ENCODE measurements at regions not wholly inside any gene's neighbourhood (a gene's known extent, or its start where the extent isn't known, plus 50 kb on each side); places are given as distances from the start of the nearest gene placed in this dataset.

DNA sequence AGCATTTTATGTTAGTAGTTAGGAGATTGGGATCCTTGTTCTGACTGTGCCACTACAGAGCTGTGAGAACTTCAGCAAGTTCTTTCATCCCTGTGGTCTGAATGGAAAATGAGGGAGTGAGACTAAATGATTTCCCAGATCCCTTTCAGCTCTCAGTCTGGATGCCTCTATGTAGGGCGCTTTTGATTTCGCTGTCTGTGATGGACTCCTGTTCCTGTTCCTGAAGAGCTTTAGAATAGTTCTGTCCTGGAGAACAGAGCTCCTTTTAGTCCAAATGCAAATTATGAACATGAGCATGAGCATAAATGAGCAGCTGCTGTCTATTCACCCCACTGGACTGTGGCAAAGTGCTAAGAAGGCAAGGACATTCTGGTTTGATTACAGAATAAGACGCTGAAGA lies 61.4 kb upstream of the NT5E start:
- H3K4me3 ChIP-seq (ENCODE audit: insufficient read depth, low read depth, low read length): no peak overlapping the region
- H3K9ac ChIP-seq (ENCODE audit: low read depth, low read length): no peak overlapping the region
- no peak overlapping the region for H3K4ac ChIP-seq (ENCODE audit: low read depth, low read length)
- no peak for DNase-seq
- no peaks in the 10 kb centered on the region for H4K20me1 ChIP-seq (ENCODE audit: insufficient read depth, low read length)
- no peak overlapping the region for H2BK120ac ChIP-seq (ENCODE audit: low read depth, low read length)
- TF ChIP-seq CHD1 (IDR thresholded peaks at IDR 0.05; ENCODE audit: low read depth, low read length) (no peak), FOS (IDR thresholded peaks at IDR 0.05; ENCODE audit: low read depth, low read length) (no peak), MAFK (IDR thresholded peaks at IDR 0.05; ENCODE audit: low read depth, low read length) (no peak), NFE2L2 (IDR thresholded peaks at IDR 0.05; ENCODE audit: low read depth, low read length) (no peak), RFX5 (IDR thresholded peaks at IDR 0.05; ENCODE audit: low read depth, low read length) (no peak), MXI1 (IDR thresholded peaks at IDR 0.05; ENCODE audit: borderline replicate concordance, low read depth, low read length) (no peak), USF2 (IDR thresholded peaks at IDR 0.05; ENCODE audit: low read depth, low read length) (no peak), BHLHE40 (IDR thresholded peaks at IDR 0.05; ENCODE audit: low read depth, low read length) (no peak), MAZ (IDR thresholded peaks at IDR 0.05; ENCODE audit: borderline replicate concordance, low read depth, low read length) (no peak), SMC3 (IDR thresholded peaks at IDR 0.05; ENCODE audit: low read depth, low read length) (no peak), CEBPB (IDR thresholded peaks at IDR 0.05; ENCODE audit: low read depth, low read length) (no peak), RAD21 (IDR thresholded peaks at IDR 0.05; ENCODE audit: low read length) (no peak)
- TF ChIP-seq, protein P1, sequence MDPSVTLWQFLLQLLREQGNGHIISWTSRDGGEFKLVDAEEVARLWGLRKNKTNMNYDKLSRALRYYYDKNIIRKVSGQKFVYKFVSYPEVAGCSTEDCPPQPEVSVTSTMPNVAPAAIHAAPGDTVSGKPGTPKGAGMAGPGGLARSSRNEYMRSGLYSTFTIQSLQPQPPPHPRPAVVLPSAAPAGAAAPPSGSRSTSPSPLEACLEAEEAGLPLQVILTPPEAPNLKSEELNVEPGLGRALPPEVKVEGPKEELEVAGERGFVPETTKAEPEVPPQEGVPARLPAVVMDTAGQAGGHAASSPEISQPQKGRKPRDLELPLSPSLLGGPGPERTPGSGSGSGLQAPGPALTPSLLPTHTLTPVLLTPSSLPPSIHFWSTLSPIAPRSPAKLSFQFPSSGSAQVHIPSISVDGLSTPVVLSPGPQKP (IDR thresholded peaks at IDR 0.05; ENCODE audit: borderline replicate concordance, low read depth, low read length): no peak
- TF ChIP-seq, protein P2, sequence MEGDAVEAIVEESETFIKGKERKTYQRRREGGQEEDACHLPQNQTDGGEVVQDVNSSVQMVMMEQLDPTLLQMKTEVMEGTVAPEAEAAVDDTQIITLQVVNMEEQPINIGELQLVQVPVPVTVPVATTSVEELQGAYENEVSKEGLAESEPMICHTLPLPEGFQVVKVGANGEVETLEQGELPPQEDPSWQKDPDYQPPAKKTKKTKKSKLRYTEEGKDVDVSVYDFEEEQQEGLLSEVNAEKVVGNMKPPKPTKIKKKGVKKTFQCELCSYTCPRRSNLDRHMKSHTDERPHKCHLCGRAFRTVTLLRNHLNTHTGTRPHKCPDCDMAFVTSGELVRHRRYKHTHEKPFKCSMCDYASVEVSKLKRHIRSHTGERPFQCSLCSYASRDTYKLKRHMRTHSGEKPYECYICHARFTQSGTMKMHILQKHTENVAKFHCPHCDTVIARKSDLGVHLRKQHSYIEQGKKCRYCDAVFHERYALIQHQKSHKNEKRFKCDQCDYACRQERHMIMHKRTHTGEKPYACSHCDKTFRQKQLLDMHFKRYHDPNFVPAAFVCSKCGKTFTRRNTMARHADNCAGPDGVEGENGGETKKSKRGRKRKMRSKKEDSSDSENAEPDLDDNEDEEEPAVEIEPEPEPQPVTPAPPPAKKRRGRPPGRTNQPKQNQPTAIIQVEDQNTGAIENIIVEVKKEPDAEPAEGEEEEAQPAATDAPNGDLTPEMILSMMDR (conservative IDR thresholded peaks at IDR 0.05; ENCODE audit: low read depth, low read length): no peak
- peaks cover 8% of the 10 kb centered on the region for H3K4me1 ChIP-seq (ENCODE audit: control insufficient read depth, insufficient read depth, low read length)
- H3K27me3 ChIP-seq (ENCODE audit: control insufficient read depth, insufficient read depth, low read length): no peaks in the 10 kb centered on the region
- H3K36me3 ChIP-seq (ENCODE audit: control insufficient read depth, insufficient read depth, low read length): no peaks in the 10 kb centered on the region
- no peak overlapping the region for H3K23ac ChIP-seq (ENCODE audit: low read depth, low read length)
- BruUV-seq (replicated peaks): no TSS peak
- no peak overlapping the region for H2AK5ac ChIP-seq (ENCODE audit: low read depth, low read length)
- no peak overlapping the region for H2BK15ac ChIP-seq (ENCODE audit: low read depth, low read length)
- peaks cover 3% of the 10 kb centered on the region; the same call in 1 of the 2 replicates for H3K9me1 ChIP-seq (ENCODE audit: insufficient read depth, low read length)
- H3K56ac ChIP-seq (ENCODE audit: extremely low read depth, insufficient read depth, low read length): no peak overlapping the region
- H4K91ac ChIP-seq (ENCODE audit: insufficient read depth, low read depth, low read length): no peak overlapping the region
- no peak overlapping the region for H2AFZ ChIP-seq (replicated peaks; ENCODE audit: low read length, poor library complexity)
- no peak overlapping the region for H4K8ac ChIP-seq (ENCODE audit: low read depth in 2 of 2, low read length in 2 of 2)
- no peak overlapping the region for H2BK5ac ChIP-seq (ENCODE audit: low read depth, low read length, poor library complexity, severe bottlenecking)
- no peak overlapping the region for H3K4me2 ChIP-seq (ENCODE audit: low read depth, low read length)
- dilution Hi-C loops (cut with HindIII; ENCODE audit: low sequenced_read_pairs, unreplicated experiment): no loop called here
- H3K14ac ChIP-seq (replicated peaks; ENCODE audit: low read depth, low read length): no peak overlapping the region
- no peak overlapping the region for H3K27ac ChIP-seq (ENCODE audit: insufficient read depth, low read length)
- H3K18ac ChIP-seq (ENCODE audit: low read depth, low read length): no peak overlapping the region
- no peaks in the 10 kb centered on the region for H3K79me1 ChIP-seq (ENCODE audit: low read depth in 1 of 2, low read length in 2 of 2)
- H2BK20ac ChIP-seq (ENCODE audit: low read depth, low read length): no peak overlapping the region
- no peak for ATAC-seq (ENCODE audit: low read depth)
- in situ Hi-C loops (cut with MboI; ENCODE audit: low sequenced_read_pairs): no loop called here
- intact Hi-C loops (cut with micrococcal nuclease): no loop called here
- WGBS, 2 experiments (ENCODE audit: extremely low coverage in 2 of 2, insufficient read length in 1 of 2): no CpG with 5 or more reads among the region's 3 CpGs
- ChIA-PET POLR2A (ENCODE audit: unreplicated experiment) (no interaction called here), CTCF (interaction anchor here (0.5 to 1.4 kb wide), 2 partner anchors 18 to 94 kb away, joined by 3 to 4 read pairs; no protein-coding TSS in a partner anchor)
- H2AK9ac ChIP-seq (replicated peaks; ENCODE audit: low read depth, low read length, poor library complexity): no peak overlapping the region
- H4K5ac ChIP-seq (ENCODE audit: low read depth, low read length): no peak overlapping the region
- H3K9me3 ChIP-seq (ENCODE audit: control insufficient read depth, insufficient read depth, low read length): no peaks in the 10 kb centered on the region

Data from IMR-90 (cell line).